ENCODE measurements at regions not wholly inside any gene's neighbourhood (a gene's known extent, or its start where the extent isn't known, plus 50 kb on each side); places are given as distances from the start of the nearest gene placed in this dataset.

GRCh38 chr18:52175406-52175805 is 164.6 kb upstream of the DCC start:
- intact Hi-C loops (cut with DNase I) = no loop called here
- no peak for DNase-seq (ENCODE audit: low spot score)
- H3K4me1 ChIP-seq (replicated peaks) = no peaks in the 10 kb centered on the region
- no peak for TF ChIP-seq POLR2A (IDR thresholded peaks at IDR 0.05)
- H3K36me3 ChIP-seq = no peaks in the 10 kb centered on the region
- H3K27ac ChIP-seq = no peak overlapping the region
- no peak overlapping the region for H3K4me3 ChIP-seq
- no peaks in the 10 kb centered on the region for H3K27me3 ChIP-seq (replicated peaks; ENCODE audit: insufficient read depth)
- H3K9me3 ChIP-seq = no peaks in the 10 kb centered on the region
- WGBS = 76% methylated on average over 1 of the region's 1 CpG

GRCh38 chr18:52183107-52183506 is 156.9 kb upstream of the DCC start:
- H3K36me3 ChIP-seq = no peaks in the 10 kb centered on the region
- no peak for DNase-seq (ENCODE audit: low spot score)
- intact Hi-C loops (cut with DNase I) = no loop called here
- H3K27me3 ChIP-seq (replicated peaks; ENCODE audit: insufficient read depth) = no peaks in the 10 kb centered on the region
- H3K4me3 ChIP-seq = no peak overlapping the region
- TF ChIP-seq POLR2AphosphoS5 (IDR thresholded peaks at IDR 0.05) = no peak
- no peak for TF ChIP-seq POLR2A (IDR thresholded peaks at IDR 0.05)
- TF ChIP-seq, protein P1, sequence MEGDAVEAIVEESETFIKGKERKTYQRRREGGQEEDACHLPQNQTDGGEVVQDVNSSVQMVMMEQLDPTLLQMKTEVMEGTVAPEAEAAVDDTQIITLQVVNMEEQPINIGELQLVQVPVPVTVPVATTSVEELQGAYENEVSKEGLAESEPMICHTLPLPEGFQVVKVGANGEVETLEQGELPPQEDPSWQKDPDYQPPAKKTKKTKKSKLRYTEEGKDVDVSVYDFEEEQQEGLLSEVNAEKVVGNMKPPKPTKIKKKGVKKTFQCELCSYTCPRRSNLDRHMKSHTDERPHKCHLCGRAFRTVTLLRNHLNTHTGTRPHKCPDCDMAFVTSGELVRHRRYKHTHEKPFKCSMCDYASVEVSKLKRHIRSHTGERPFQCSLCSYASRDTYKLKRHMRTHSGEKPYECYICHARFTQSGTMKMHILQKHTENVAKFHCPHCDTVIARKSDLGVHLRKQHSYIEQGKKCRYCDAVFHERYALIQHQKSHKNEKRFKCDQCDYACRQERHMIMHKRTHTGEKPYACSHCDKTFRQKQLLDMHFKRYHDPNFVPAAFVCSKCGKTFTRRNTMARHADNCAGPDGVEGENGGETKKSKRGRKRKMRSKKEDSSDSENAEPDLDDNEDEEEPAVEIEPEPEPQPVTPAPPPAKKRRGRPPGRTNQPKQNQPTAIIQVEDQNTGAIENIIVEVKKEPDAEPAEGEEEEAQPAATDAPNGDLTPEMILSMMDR (IDR thresholded peaks at IDR 0.05) = no peak
- no peaks in the 10 kb centered on the region for H3K9me3 ChIP-seq
- H3K27ac ChIP-seq = no peak overlapping the region
- 96% methylated on average over 2 of the region's 2 CpGs for WGBS
- H3K4me1 ChIP-seq (replicated peaks) = no peaks in the 10 kb centered on the region

GRCh38 chr18:52190195-52190594 is 149.8 kb upstream of the DCC start:
- H3K27me3 ChIP-seq (replicated peaks; ENCODE audit: insufficient read depth) = no peaks in the 10 kb centered on the region
- no peaks in the 10 kb centered on the region for H3K4me1 ChIP-seq (replicated peaks)
- no peaks in the 10 kb centered on the region for H3K9me3 ChIP-seq
- WGBS = 69% methylated on average over 3 of the region's 3 CpGs
- H3K27ac ChIP-seq = no peak overlapping the region
- TF ChIP-seq POLR2AphosphoS5 (IDR thresholded peaks at IDR 0.05) (no peak), POLR2A (IDR thresholded peaks at IDR 0.05) (no peak)
- TF ChIP-seq, protein P1 (IDR thresholded peaks at IDR 0.05) = no peak
- no peaks in the 10 kb centered on the region for H3K36me3 ChIP-seq
- DNase-seq (ENCODE audit: low spot score) = no peak
- intact Hi-C loops (cut with DNase I) = no loop called here
- H3K4me3 ChIP-seq = no peak overlapping the region

- 64% methylated on average over 5 of the region's 5 CpGs for WGBS
- no peaks in the 10 kb centered on the region for H3K27me3 ChIP-seq (replicated peaks; ENCODE audit: insufficient read depth)
- no peak overlapping the region for H3K4me3 ChIP-seq
- no peaks in the 10 kb centered on the region for H3K9me3 ChIP-seq
- DNase-seq (ENCODE audit: low spot score) = no peak
- intact Hi-C loops (cut with DNase I) = no loop called here
- TF ChIP-seq, protein P1 (IDR thresholded peaks at IDR 0.05) = no peak
- TF ChIP-seq POLR2A (IDR thresholded peaks at IDR 0.05) (no peak), POLR2AphosphoS5 (IDR thresholded peaks at IDR 0.05) (no peak)
- no peak overlapping the region for H3K27ac ChIP-seq
- no peaks in the 10 kb centered on the region for H3K4me1 ChIP-seq (replicated peaks)
- H3K36me3 ChIP-seq = no peaks in the 10 kb centered on the region
These were observed 149.4 kb upstream of the DCC start for GRCh38 chr18:52190631-52191030.

DNA sequence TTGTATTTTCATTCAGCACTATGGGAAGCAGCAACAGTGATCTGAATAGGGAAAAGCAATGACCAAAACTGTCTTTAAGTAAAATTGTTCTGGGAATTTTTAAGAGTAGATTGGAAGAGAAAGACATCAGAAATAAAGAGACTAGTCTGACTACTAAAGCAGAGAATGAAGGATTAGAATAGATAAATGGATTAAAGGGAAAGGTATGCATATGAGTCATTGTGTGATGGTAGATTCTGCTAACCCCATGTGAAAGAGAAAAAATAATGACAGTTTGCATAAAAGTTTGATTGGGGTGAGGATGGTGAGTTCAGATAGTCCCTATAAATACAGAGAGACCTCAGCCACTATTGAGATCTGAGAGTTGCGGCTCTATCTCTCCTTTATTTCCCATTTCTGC is 139.6 kb upstream of the DCC start:
- Histone ChIP-seq H3K9me3 (no peaks in the 10 kb centered on the region), H3K4me3 (no peak overlapping the region), H3K27ac (no peak overlapping the region), H3K4me1 (replicated peaks) (no peaks in the 10 kb centered on the region), H3K27me3 (replicated peaks; ENCODE audit: insufficient read depth) (no peaks in the 10 kb centered on the region), H3K36me3 (no peaks in the 10 kb centered on the region)
- TF ChIP-seq, protein P1 (IDR thresholded peaks at IDR 0.05) = no peak
- no peak for TF ChIP-seq POLR2AphosphoS5 (IDR thresholded peaks at IDR 0.05)
- TF ChIP-seq POLR2A (IDR thresholded peaks at IDR 0.05) = no peak
- intact Hi-C loops (cut with DNase I) = no loop called here
- DNase-seq (ENCODE audit: low spot score) = no peak
- 84% methylated on average over 1 of the region's 1 CpG for WGBS
